AG04449 (cell line): ENCODE measurements at regions not wholly inside any gene's neighbourhood (a gene's known extent, or its start where the extent isn't known, plus 50 kb on each side); places are given as distances from the start of the nearest gene placed in this dataset.
A peak's percentile ranks its signal among the peaks of the same experiment; 100 is the strongest.

Experiments
- CTCF ChIA-PET: fragments of 350-600 bp; formaldehyde crosslinking; extraction: SDS; loops from one replicate; lab custom pipeline; 2021; ENCODE audit warnings: antibody characterized with exemption; lab: Yijun Ruan, JAX
- POLR2A ChIA-PET: fragments of 400-600, 350-600 bp; formaldehyde crosslinking; extraction: SDS; loops from one replicate; lab custom pipeline; 2020; ENCODE audit warnings: antibody characterized with exemption, inconsistent platforms; lab: Yijun Ruan, JAX
- DNase-seq: peaks from one replicate; pipeline ENCODE4 v3.0.0-alpha.2; 2010; ENCODE audit warnings: low read depth, low spot score
- H3K4me3 ChIP-seq: 2 replicates; pipeline ENCODE4 v1.5.1; 2011; ENCODE audit warnings: low read depth, mild to moderate bottlenecking, control low read depth, low read length
- TF ChIP-seq, protein P1 (sequence below): IDR thresholded peaks from one replicate; pipeline ENCODE4 v1.5.1; 2011; ENCODE audit warnings: mild to moderate bottlenecking, moderate library complexity, low read length, control low read depth, inconsistent platforms; ENCODE audit not compliant: insufficient read depth; ENCODE audit errors: missing control alignments

DNA sequence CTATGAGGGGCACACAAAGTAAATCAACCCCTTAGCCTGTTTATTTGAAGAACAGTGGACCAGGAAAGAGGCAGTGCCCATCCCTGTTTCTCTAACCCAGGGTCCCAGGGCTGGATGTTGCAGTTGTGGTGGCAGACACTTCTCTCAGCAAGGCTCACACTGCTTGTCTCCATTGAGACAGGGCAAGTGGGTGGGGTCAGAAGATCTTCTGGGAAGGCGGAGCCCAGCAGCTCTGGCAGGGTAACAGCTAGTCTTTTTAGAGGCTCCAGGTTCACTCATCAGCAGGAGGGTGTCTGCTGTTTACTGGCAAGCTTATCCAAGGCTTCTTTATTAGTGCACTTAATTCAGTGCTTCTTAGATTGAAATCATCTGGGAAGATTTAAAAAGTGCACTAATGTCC is 659.8 kb upstream of the DIPK2B start:
- ChIA-PET CTCF (no interaction called here), POLR2A (no interaction called here)
- TF ChIP-seq, protein P1, sequence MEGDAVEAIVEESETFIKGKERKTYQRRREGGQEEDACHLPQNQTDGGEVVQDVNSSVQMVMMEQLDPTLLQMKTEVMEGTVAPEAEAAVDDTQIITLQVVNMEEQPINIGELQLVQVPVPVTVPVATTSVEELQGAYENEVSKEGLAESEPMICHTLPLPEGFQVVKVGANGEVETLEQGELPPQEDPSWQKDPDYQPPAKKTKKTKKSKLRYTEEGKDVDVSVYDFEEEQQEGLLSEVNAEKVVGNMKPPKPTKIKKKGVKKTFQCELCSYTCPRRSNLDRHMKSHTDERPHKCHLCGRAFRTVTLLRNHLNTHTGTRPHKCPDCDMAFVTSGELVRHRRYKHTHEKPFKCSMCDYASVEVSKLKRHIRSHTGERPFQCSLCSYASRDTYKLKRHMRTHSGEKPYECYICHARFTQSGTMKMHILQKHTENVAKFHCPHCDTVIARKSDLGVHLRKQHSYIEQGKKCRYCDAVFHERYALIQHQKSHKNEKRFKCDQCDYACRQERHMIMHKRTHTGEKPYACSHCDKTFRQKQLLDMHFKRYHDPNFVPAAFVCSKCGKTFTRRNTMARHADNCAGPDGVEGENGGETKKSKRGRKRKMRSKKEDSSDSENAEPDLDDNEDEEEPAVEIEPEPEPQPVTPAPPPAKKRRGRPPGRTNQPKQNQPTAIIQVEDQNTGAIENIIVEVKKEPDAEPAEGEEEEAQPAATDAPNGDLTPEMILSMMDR, result no peak
- no peak overlapping the region for H3K4me3 ChIP-seq
- no peak for DNase-seq

- no peak overlapping the region for H3K4me3 ChIP-seq
- ChIA-PET CTCF (no interaction called here), POLR2A (no interaction called here)
- no peak for DNase-seq
- TF ChIP-seq, protein P1, result no peak
These were observed 658.7 kb upstream of the DIPK2B start for GRCh38 chrX:45859407-45859806.

DNA sequence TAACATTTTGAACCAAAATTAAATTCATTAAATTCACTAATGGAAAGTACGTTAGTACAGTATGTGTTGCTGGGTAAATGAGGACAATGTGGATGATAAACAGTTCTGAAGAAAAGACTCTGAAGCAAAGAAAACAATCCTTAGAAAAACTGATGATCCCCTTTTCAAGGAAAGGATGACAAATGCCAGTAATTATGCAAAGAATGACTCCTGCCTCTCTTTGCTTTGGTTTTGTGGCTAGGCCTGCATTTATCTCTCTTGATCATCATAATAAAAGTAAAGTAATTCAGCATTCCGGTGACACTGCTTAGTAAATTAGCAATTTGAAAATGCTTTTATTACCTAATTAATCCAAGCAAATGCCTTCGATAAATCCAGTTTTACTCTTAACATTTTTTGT is 652.2 kb upstream of the DIPK2B start:
- no peak for DNase-seq
- TF ChIP-seq, protein P1, result no peak
- ChIA-PET CTCF (no interaction called here), POLR2A (no interaction called here)
- no peak overlapping the region for H3K4me3 ChIP-seq

DNA sequence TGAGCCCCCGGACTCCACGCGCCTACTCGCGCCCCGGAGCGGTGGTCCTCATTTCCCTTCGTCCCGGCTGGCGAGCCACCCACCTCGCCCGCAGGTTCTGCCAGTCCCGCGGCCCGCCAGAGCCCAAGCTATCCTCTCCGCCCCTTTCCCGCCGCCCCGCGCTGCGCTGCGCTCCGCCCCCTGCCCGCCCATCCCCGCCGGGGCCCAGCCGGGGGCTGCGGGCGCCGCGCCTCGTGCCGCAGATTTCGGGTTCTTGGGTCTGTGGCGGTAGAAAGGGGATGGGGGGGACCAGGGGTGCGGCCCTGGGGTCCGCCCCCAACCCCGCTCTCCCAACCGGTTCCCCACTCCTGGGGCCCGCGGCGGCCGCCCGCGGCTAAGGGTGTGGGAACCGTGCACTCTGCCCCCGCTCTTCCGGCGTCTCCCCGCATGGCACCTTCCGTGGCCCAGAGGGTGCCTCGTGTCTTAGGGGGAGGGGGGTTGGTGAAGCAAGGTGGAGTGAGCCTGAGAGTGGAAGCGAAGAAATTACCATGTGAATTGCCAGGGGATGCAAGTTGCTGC is 650.8 kb upstream of the DIPK2B start:
- TF ChIP-seq, protein P1, result no peak
- DNase-seq, result no peak
- H3K4me3 ChIP-seq, result peak overlapping the region; percentile 77
- ChIA-PET POLR2A (interaction anchor here (1.0 kb wide), 1 partner anchor 43 kb away, joined by 3 read pairs; no protein-coding TSS in a partner anchor), CTCF (no interaction called here)

- TF ChIP-seq, protein P1, result no peak
- POLR2A ChIA-PET, result interaction anchor here (1.0 kb wide), 1 partner anchor 43 kb away, joined by 3 read pairs; no protein-coding TSS in a partner anchor
- CTCF ChIA-PET, result interaction anchor here (2.3 kb wide), 1 partner anchor 42 kb away, joined by 6 read pairs; no protein-coding TSS in a partner anchor
- peak overlapping the region; percentile 77 for H3K4me3 ChIP-seq
- no peak for DNase-seq
These were observed 650.2 kb upstream of the DIPK2B start for GRCh38 chrX:45850775-45851433.

DNA sequence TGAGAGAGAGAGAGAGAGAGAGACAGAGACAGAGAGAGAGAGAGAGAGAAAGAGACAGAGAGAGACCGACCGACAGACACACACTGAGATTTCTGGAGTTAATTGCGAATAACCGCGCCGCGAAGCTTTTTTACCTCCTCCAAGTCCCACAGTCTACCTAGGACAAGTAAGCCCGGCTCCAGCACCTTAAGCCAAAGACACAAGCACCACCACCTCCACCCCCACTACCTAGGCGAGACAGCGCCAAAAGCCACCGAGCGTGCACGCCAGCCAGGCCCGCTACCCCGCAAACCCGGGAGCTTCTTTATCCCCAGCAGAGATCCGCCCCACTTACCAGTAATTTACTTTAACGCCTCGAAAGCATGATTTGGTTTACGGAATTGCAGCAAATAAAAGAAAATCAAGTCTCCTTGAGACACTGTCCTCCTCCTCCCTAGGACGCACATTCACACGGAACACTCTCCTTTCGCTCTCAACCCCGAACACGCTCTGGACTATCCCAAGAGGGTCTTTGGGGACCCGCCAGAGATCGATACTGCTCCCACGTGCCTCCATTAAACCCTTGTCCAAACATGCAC is 649.6 kb upstream of the DIPK2B start:
- peak overlapping the region; percentile 77 for H3K4me3 ChIP-seq
- no peak for DNase-seq
- POLR2A ChIA-PET, result no interaction called here
- CTCF ChIA-PET, result interaction anchor here (2.3 kb wide), 1 partner anchor 42 kb away, joined by 6 read pairs; no protein-coding TSS in a partner anchor
- TF ChIP-seq, protein P1, result no peak
